ENCODE measurements at regions not wholly inside any gene's neighbourhood (a gene's known extent, or its start where the extent isn't known, plus 50 kb on each side); places are given as distances from the start of the nearest gene placed in this dataset.

- no peak for TF ChIP-seq CTCF (IDR thresholded peaks at IDR 0.05)
- no peak for TF ChIP-seq EP300 (IDR thresholded peaks at IDR 0.05)
- TF ChIP-seq POLR2A (IDR thresholded peaks at IDR 0.05): no peak
Measured at GRCh38 chr2:118325321-118325955, 237.2 kb downstream of the INSIG2 start.

All from ovary (tissue), 3 donors.